H1 (cell line): ENCODE measurements at regions not wholly inside any gene's neighbourhood (a gene's known extent, or its start where the extent isn't known, plus 50 kb on each side); places are given as distances from the start of the nearest gene placed in this dataset.

Experiments
- BRCA1 ChIP-seq: IDR thresholded peaks from 2 replicates; pipeline ENCODE4 v1.6.1; 2012; ENCODE audit warnings: low read depth, low read length, improper control_type of control experiment
- E2F6 ChIP-seq: IDR thresholded peaks from 2 replicates; pipeline ENCODE4 v1.6.1; 2012; ENCODE audit warnings: inconsistent platforms
- MAFK ChIP-seq: IDR thresholded peaks from 2 replicates; pipeline ENCODE4 v1.6.1; 2012; ENCODE audit warnings: low read depth, mild to moderate bottlenecking, improper control_type of control experiment, low read length
- POLR2AphosphoS5 ChIP-seq: IDR thresholded peaks from 2 replicates; pipeline ENCODE4 v1.6.1; 2011; ENCODE audit warnings: low read depth, low read length
- TEAD4 ChIP-seq: IDR thresholded peaks from 2 replicates; pipeline ENCODE4 v1.6.1; 2012; ENCODE audit warnings: low read depth, low read length, inconsistent platforms, mixed read lengths

GRCh38 chr5:120841830-120842229 is 377.7 kb downstream of the PRR16 start (continued):
- no peak for TF ChIP-seq POLR2AphosphoS5
- no peak for TF ChIP-seq TEAD4
- TF ChIP-seq MAFK = no peak
- TF ChIP-seq E2F6 = no peak
- no peak for TF ChIP-seq BRCA1
- TF ChIP-seq, all 59 proteins: peak for 0
